Panc1 (cell line): ENCODE measurements at regions not wholly inside any gene's neighbourhood (a gene's known extent, or its start where the extent isn't known, plus 50 kb on each side); places are given as distances from the start of the nearest gene placed in this dataset.

ENCODE experiments used
- POLR2AphosphoS5 ChIP-seq: IDR thresholded peaks from 2 replicates; pipeline ENCODE4 v1.6.1; 2012; ENCODE audit warnings: mild to moderate bottlenecking, low read depth, low read length, moderate library complexity
- TCF7L2 ChIP-seq: IDR thresholded peaks from 2 replicates; pipeline ENCODE4 v1.6.1; 2011; ENCODE audit warnings: mild to moderate bottlenecking, low read depth, low read length, inconsistent platforms

DNA sequence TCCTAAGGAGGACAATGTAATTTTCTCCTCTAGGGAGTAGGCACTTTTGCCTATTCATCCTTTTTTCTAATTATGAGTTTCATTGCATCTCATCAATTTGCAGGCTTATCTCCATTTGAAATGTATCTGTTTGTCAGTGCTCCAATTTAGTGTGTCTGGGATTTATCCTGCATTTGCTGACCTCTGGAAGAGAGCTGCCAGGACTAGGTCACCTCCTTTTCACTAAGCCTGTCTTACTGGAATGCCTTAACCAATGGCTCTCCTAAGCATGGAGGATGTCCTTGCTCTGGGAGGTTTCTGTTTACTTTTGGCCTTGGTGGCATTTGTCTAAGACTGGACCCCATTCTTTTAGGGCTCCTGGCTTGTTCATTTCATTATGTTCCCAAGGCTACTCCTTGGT lies 261.5 kb downstream of the NEBL start:
- TF ChIP-seq POLR2AphosphoS5 (no peak), TCF7L2 (no peak)
